SK-N-SH (cell line): ENCODE measurements at regions not wholly inside any gene's neighbourhood (a gene's known extent, or its start where the extent isn't known, plus 50 kb on each side); places are given as distances from the start of the nearest gene placed in this dataset.
A peak's percentile ranks its signal among the peaks of the same experiment; 100 is the strongest.

Experiments used
- CTCF ChIA-PET: fragments of 300-600, 350-600 bp; formaldehyde crosslinking; extraction: SDS; loops from one replicate; lab custom pipeline; 2021; lab: Yijun Ruan, JAX
- POLR2A ChIA-PET: fragments of 350-600 bp; sonication (Branson Sonifier 250); formaldehyde crosslinking; extraction: SDS; loops from one replicate; lab custom pipeline; 2020; ENCODE audit warnings: antibody characterized with exemption, inconsistent platforms; lab: Yijun Ruan, JAX
- DNase-seq: peaks from one replicate; pipeline ENCODE4 v3.0.0; 2012
- H2AFZ ChIP-seq: fragments of 200-600 bp; sonication (generic); 2 replicates; pipeline ENCODE4 v1.8.1; 2016; ENCODE audit warnings: antibody characterized with exemption, mild to moderate bottlenecking, low read depth
- H3F3A ChIP-seq: fragments of 200-600 bp; sonication (generic); replicated peaks from 2 replicates; pipeline ENCODE3; 2016; ENCODE audit warnings: antibody characterized with exemption, mild to moderate bottlenecking; ENCODE audit not compliant: insufficient read depth
- H3K27ac ChIP-seq, 2 experiments: fragments of 200-500 bp in 1 of 2; fragments of 200-600 bp in 1 of 2; sonication (Bioruptor generic) in 1 of 2; sonication (generic), shearing (Covaris generic) in 1 of 2; 2 replicates each; pipeline versions ENCODE4 v1.5.1 to v1.6.1; 2014 to 2016; ENCODE audit warnings: low read depth in 2 of 2, inconsistent platforms in 1 of 2, low read length in 1 of 2, mild to moderate bottlenecking in 1 of 2, mixed read lengths in 1 of 2
- H3K27me3 ChIP-seq: fragments of 200-600 bp; sonication (generic), shearing (Covaris generic); 2 replicates; pipeline ENCODE4 v1.6.1; 2016; ENCODE audit warnings: mixed run types; ENCODE audit not compliant: insufficient read depth
- H3K36me3 ChIP-seq, 2 experiments: fragments of 200-500 bp in 1 of 2; fragments of 200-600 bp in 1 of 2; sonication (Bioruptor generic) in 1 of 2; sonication (generic) in 1 of 2; replicated peaks in 1 of 2; 2 replicates each; pipeline versions ENCODE3 to v1.5.1; 2014 to 2016; ENCODE audit warnings: low read length in 1 of 2, mild to moderate bottlenecking in 1 of 2; ENCODE audit not compliant: insufficient read depth in 2 of 2, control insufficient read depth in 1 of 2
- H3K4me1 ChIP-seq, 2 experiments: fragments of 200-500 bp in 1 of 2; fragments of 200-600 bp in 1 of 2; sonication (Bioruptor generic) in 1 of 2; sonication (generic), shearing (Covaris generic) in 1 of 2; 2 replicates each; pipeline versions ENCODE4 v1.5.1 to v1.6.1; 2014 to 2016; ENCODE audit warnings: low read depth in 1 of 2, low read length in 1 of 2, mixed run types in 1 of 2; ENCODE audit not compliant: insufficient read depth in 2 of 2, control insufficient read depth in 1 of 2
- H3K4me2 ChIP-seq: fragments of 200-600 bp; sonication (generic), shearing (Covaris generic); 2 replicates; pipeline ENCODE4 v1.6.1; 2017; ENCODE audit warnings: mixed run types
- H3K4me3 ChIP-seq, 2 experiments: fragments of 200-500 bp in 1 of 2; fragments of 200-600 bp in 1 of 2; sonication (Bioruptor generic) in 1 of 2; sonication (generic), shearing (Covaris generic) in 1 of 2; 2 replicates each; pipeline versions ENCODE4 v1.5.1 to v1.8.1; 2014 to 2016; ENCODE audit warnings: low read depth in 2 of 2, inconsistent platforms in 1 of 2, low read length in 1 of 2, mild to moderate bottlenecking in 1 of 2, mixed read lengths in 1 of 2, moderate library complexity in 1 of 2
- H3K79me2 ChIP-seq: fragments of 200-600 bp; sonication (generic); 2 replicates; pipeline ENCODE4 v1.8.1; 2017; ENCODE audit warnings: mild to moderate bottlenecking; ENCODE audit not compliant: insufficient read depth
- H3K9ac ChIP-seq: fragments of 200-600 bp; sonication (generic); 2 replicates; pipeline ENCODE4 v1.6.1; 2017; ENCODE audit warnings: mixed run types
- H3K9me2 ChIP-seq: fragments of 200-600 bp; sonication (generic); 2 replicates; pipeline ENCODE4 v1.6.1; 2017; ENCODE audit warnings: mixed run types
- H3K9me3 ChIP-seq: fragments of 200-600 bp; sonication (generic); 2 replicates; pipeline ENCODE4 v1.6.1; 2017; ENCODE audit warnings: mixed run types, mild to moderate bottlenecking, moderate library complexity
- H4K20me1 ChIP-seq: fragments of 200-600 bp; sonication (generic); 2 replicates; pipeline ENCODE4 v1.6.1; 2017; ENCODE audit warnings: mild to moderate bottlenecking, mixed run types; ENCODE audit not compliant: insufficient read depth
- CTCF ChIP-seq: fragments of 200-600 bp; sonication (generic); IDR thresholded peaks from 2 replicates; pipeline ENCODE4 v1.6.1; 2017; ENCODE audit warnings: antibody characterized with exemption, mild to moderate bottlenecking, moderate library complexity
- IRF3 ChIP-seq: fragments of 150-350 bp; IDR thresholded peaks from 2 replicates; pipeline ENCODE4 v1.6.1; 2016; ENCODE audit warnings: mild to moderate bottlenecking, low read depth, low read length
- JUND ChIP-seq: IDR thresholded peaks from 2 replicates; pipeline ENCODE4 v1.4.0; 2012
- MAX ChIP-seq: IDR thresholded peaks from 2 replicates; pipeline ENCODE4 v1.4.0; 2012; ENCODE audit warnings: low read depth
- POLR2AphosphoS5 ChIP-seq: IDR thresholded peaks from 2 replicates; pipeline ENCODE4 v1.6.1; 2012; ENCODE audit warnings: low read depth, low read length
- RXRA ChIP-seq: IDR thresholded peaks from 2 replicates; pipeline ENCODE4 v1.4.0; 2012; ENCODE audit warnings: low read depth, mild to moderate bottlenecking, borderline replicate concordance
- TEAD4 ChIP-seq: IDR thresholded peaks from 2 replicates; pipeline ENCODE4 v1.4.0; 2012; ENCODE audit warnings: mild to moderate bottlenecking, borderline replicate concordance; ENCODE audit not compliant: insufficient read depth
- ZBTB33 ChIP-seq: IDR thresholded peaks from 2 replicates; pipeline ENCODE4 v1.4.0; 2012; ENCODE audit warnings: low read depth, borderline replicate concordance
- WGBS: methylation state at CpG from one replicate; pipeline ENCODE4 v1.1.6; 2017; ENCODE audit warnings: low lambda C conversion rate; 5-methylcytosine and 5-hydroxymethylcytosine counted together

GRCh38 chr6:28747083-28747630 lies 176.6 kb downstream of the TRIM27 start (continued):
- TF ChIP-seq IRF3, result no peak
- no peak for TF ChIP-seq CTCF

GRCh38 chr6:28747631-28748157 lies 176.1 kb downstream of the TRIM27 start:
- Histone ChIP-seq H3F3A (peaks cover 12% of the 10 kb centered on the region), H3K9me3 (no peaks in the 10 kb centered on the region), H3K4me2 (peak overlapping the region; percentile 81), H2AFZ (no peak overlapping the region), H3K79me2 (no peaks in the 10 kb centered on the region), H3K36me3 (no peaks in the 10 kb centered on the region), H3K4me1 (no peaks in the 10 kb centered on the region), H3K27me3 (peaks cover 25% of the 10 kb centered on the region; the same call in 1 of the 2 replicates), H3K9me2 (no peaks in the 10 kb centered on the region), H4K20me1 (no peaks in the 10 kb centered on the region), H3K27ac (no peak overlapping the region)
- CTCF ChIA-PET, result no interaction called here
- POLR2A ChIA-PET, result no interaction called here
- 0% methylated on average over 18 of the region's 19 CpGs for WGBS
- no peak for DNase-seq
- no peak for TF ChIP-seq JUND
- peak; percentile 49; the same call in 1 of the 2 replicates for TF ChIP-seq TEAD4
- no peak for TF ChIP-seq POLR2AphosphoS5
- no peak for TF ChIP-seq CTCF
- 0 out of 2 replicates have a peak, but pooled peaks have one; percentile 11 for TF ChIP-seq MAX
- peak; percentile 64; the same call in 1 of the 2 replicates for TF ChIP-seq RXRA
- TF ChIP-seq ZBTB33, result no peak
- TF ChIP-seq, all 33 proteins: peak for 3
- no peak overlapping the region for H3K9ac ChIP-seq
- H3K4me3 ChIP-seq, result peak overlapping the region; percentile 22 to 41; a peak in 3 of 4 replicates
